HUES48 (cell line): ENCODE measurements at regions not wholly inside any gene's neighbourhood (a gene's known extent, or its start where the extent isn't known, plus 50 kb on each side); places are given as distances from the start of the nearest gene placed in this dataset.

ENCODE experiments used
- H3K27ac ChIP-seq: one replicate; pipeline ENCODE4 v1.7.0; 2013; ENCODE audit warnings: low read depth, low read length, inconsistent platforms
- H3K27me3 ChIP-seq: 2 replicates; pipeline ENCODE4 v1.6.1; 2013; ENCODE audit warnings: mild to moderate bottlenecking, low read length; ENCODE audit not compliant: control insufficient read depth, insufficient read depth
- H3K36me3 ChIP-seq: 2 replicates; pipeline ENCODE4 v1.6.1; 2013; ENCODE audit warnings: low read length; ENCODE audit not compliant: control insufficient read depth, insufficient read depth
- H3K4me1 ChIP-seq: 2 replicates; pipeline ENCODE4 v1.6.1; 2013; ENCODE audit warnings: mild to moderate bottlenecking, low read length; ENCODE audit not compliant: control insufficient read depth, insufficient read depth
- H3K4me3 ChIP-seq: 2 replicates; pipeline ENCODE4 v1.5.1; 2013; ENCODE audit warnings: mild to moderate bottlenecking, low read depth, low read length
- H3K9ac ChIP-seq: 2 replicates; pipeline ENCODE4 v1.6.1; 2013; ENCODE audit warnings: mild to moderate bottlenecking, low read depth, low read length, moderate library complexity
- H3K9me3 ChIP-seq: 2 replicates; pipeline ENCODE4 v1.6.1; 2013; ENCODE audit warnings: low read length; ENCODE audit not compliant: control insufficient read depth, insufficient read depth

- no peaks in the 10 kb centered on the region for H3K27me3 ChIP-seq
- no peak overlapping the region for H3K9ac ChIP-seq
- no peak overlapping the region for H3K27ac ChIP-seq
- no peaks in the 10 kb centered on the region for H3K36me3 ChIP-seq
- no peaks in the 10 kb centered on the region for H3K9me3 ChIP-seq
- H3K4me3 ChIP-seq, result no peak overlapping the region
- H3K4me1 ChIP-seq, result no peaks in the 10 kb centered on the region
Measured at GRCh38 chr11:110874437-110875030, 162.3 kb upstream of the ARHGAP20 start.

- Histone ChIP-seq H3K9me3 (no peaks in the 10 kb centered on the region), H3K4me1 (no peaks in the 10 kb centered on the region), H3K36me3 (no peaks in the 10 kb centered on the region), H3K9ac (no peak overlapping the region), H3K27ac (no peak overlapping the region), H3K4me3 (no peak overlapping the region), H3K27me3 (no peaks in the 10 kb centered on the region)
Measured at GRCh38 chr11:110873975-110874374, 161.7 kb upstream of the ARHGAP20 start.

GRCh38 chr11:110870816-110871522 is 158.7 kb upstream of the ARHGAP20 start:
- Histone ChIP-seq H3K4me3 (no peak overlapping the region), H3K36me3 (no peaks in the 10 kb centered on the region), H3K27ac (no peak overlapping the region), H3K9ac (no peak overlapping the region), H3K4me1 (no peaks in the 10 kb centered on the region), H3K27me3 (no peaks in the 10 kb centered on the region), H3K9me3 (no peaks in the 10 kb centered on the region)

GRCh38 chr11:110867951-110868350 is 155.7 kb upstream of the ARHGAP20 start:
- H3K9me3 ChIP-seq, result no peaks in the 10 kb centered on the region
- H3K4me3 ChIP-seq, result no peak overlapping the region
- no peaks in the 10 kb centered on the region for H3K36me3 ChIP-seq
- H3K4me1 ChIP-seq, result no peaks in the 10 kb centered on the region
- no peaks in the 10 kb centered on the region for H3K27me3 ChIP-seq
- H3K27ac ChIP-seq, result no peak overlapping the region
- H3K9ac ChIP-seq, result no peak overlapping the region

- no peaks in the 10 kb centered on the region for H3K9me3 ChIP-seq
- H3K36me3 ChIP-seq, result no peaks in the 10 kb centered on the region
- 0 out of 2 replicates have a peak, but pooled peaks cover 3% of the 10 kb centered on the region for H3K4me1 ChIP-seq
- no peak overlapping the region for H3K9ac ChIP-seq
- H3K4me3 ChIP-seq, result no peak overlapping the region
- no peaks in the 10 kb centered on the region for H3K27me3 ChIP-seq
- H3K27ac ChIP-seq, result no peak overlapping the region
Measured at GRCh38 chr11:110866081-110866480, 153.8 kb upstream of the ARHGAP20 start.

- Histone ChIP-seq H3K27ac (no peak overlapping the region), H3K4me3 (no peak overlapping the region), H3K36me3 (no peaks in the 10 kb centered on the region), H3K4me1 (0 out of 2 replicates have a peak, but pooled peaks cover 3% of the 10 kb centered on the region), H3K27me3 (no peaks in the 10 kb centered on the region), H3K9ac (no peak overlapping the region), H3K9me3 (no peaks in the 10 kb centered on the region)
Measured at GRCh38 chr11:110862407-110862806, 150.2 kb upstream of the ARHGAP20 start.

GRCh38 chr11:110860461-110860860 is 148.2 kb upstream of the ARHGAP20 start:
- Histone ChIP-seq H3K9ac (no peak overlapping the region), H3K4me1 (0 out of 2 replicates have a peak, but pooled peaks cover 3% of the 10 kb centered on the region), H3K27me3 (no peaks in the 10 kb centered on the region), H3K9me3 (no peaks in the 10 kb centered on the region), H3K4me3 (no peak overlapping the region), H3K36me3 (no peaks in the 10 kb centered on the region), H3K27ac (no peak overlapping the region)

- Histone ChIP-seq H3K4me3 (no peak overlapping the region), H3K4me1 (0 out of 2 replicates have a peak, but pooled peaks cover 3% of the 10 kb centered on the region), H3K9ac (no peak overlapping the region), H3K9me3 (no peaks in the 10 kb centered on the region), H3K27ac (no peak overlapping the region), H3K27me3 (no peaks in the 10 kb centered on the region), H3K36me3 (no peaks in the 10 kb centered on the region)
Measured at GRCh38 chr11:110859998-110860397, 147.8 kb upstream of the ARHGAP20 start.

GRCh38 chr11:110859240-110859840 is 147.1 kb upstream of the ARHGAP20 start:
- Histone ChIP-seq H3K4me3 (no peak overlapping the region), H3K27ac (no peak overlapping the region), H3K36me3 (no peaks in the 10 kb centered on the region), H3K9me3 (no peaks in the 10 kb centered on the region), H3K27me3 (no peaks in the 10 kb centered on the region), H3K9ac (no peak overlapping the region), H3K4me1 (0 out of 2 replicates have a peak, but pooled peaks cover 3% of the 10 kb centered on the region)

GRCh38 chr11:110858547-110858921 is 146.3 kb upstream of the ARHGAP20 start:
- Histone ChIP-seq H3K27ac (no peak overlapping the region), H3K9ac (no peak overlapping the region), H3K36me3 (no peaks in the 10 kb centered on the region), H3K9me3 (no peaks in the 10 kb centered on the region), H3K4me3 (no peak overlapping the region), H3K4me1 (0 out of 2 replicates have a peak, but pooled peaks cover 3% of the 10 kb centered on the region), H3K27me3 (no peaks in the 10 kb centered on the region)

GRCh38 chr11:110857892-110858546 is 145.8 kb upstream of the ARHGAP20 start:
- Histone ChIP-seq H3K4me1 (0 out of 2 replicates have a peak, but pooled peaks cover 3% of the 10 kb centered on the region), H3K36me3 (no peaks in the 10 kb centered on the region), H3K9ac (no peak overlapping the region), H3K27me3 (no peaks in the 10 kb centered on the region), H3K27ac (no peak overlapping the region), H3K9me3 (no peaks in the 10 kb centered on the region), H3K4me3 (no peak overlapping the region)
